Urinary bladder (tissue), 3 donors: ENCODE measurements at regions not wholly inside any gene's neighbourhood (a gene's known extent, or its start where the extent isn't known, plus 50 kb on each side); places are given as distances from the start of the nearest gene placed in this dataset.
"Not testable (repeated sequence)": the region's sequence is repeated elsewhere in the genome, so short reads cannot be mapped to it uniquely, and the experiment has no call there.

Experiments
- DNase-seq: peaks from one replicate; pipeline ENCODE4 v3.0.0-alpha.2; 2015; ENCODE audit errors: extremely low spot score
- H3K27ac ChIP-seq: one replicate; pipeline ENCODE4 v1.5.1; 2013; ENCODE audit warnings: low read depth, mild to moderate bottlenecking, moderate library complexity
- H3K36me3 ChIP-seq: one replicate; pipeline ENCODE4 v1.6.1; 2013; ENCODE audit warnings: mild to moderate bottlenecking, moderate library complexity; ENCODE audit not compliant: insufficient read depth
- H3K4me1 ChIP-seq: one replicate; pipeline ENCODE4 v1.6.1; 2013; ENCODE audit warnings: mild to moderate bottlenecking, moderate library complexity; ENCODE audit not compliant: insufficient read depth
- H3K4me3 ChIP-seq: one replicate; pipeline ENCODE4 v1.5.1; 2013; ENCODE audit warnings: low read depth, low read length
- WGBS: extraction: QIAGEN DNeasy Blood & Tissue Kit; methylation state at CpG from one replicate; pipeline ENCODE4 v1.1.7; 2013; 5-methylcytosine and 5-hydroxymethylcytosine counted together
- donor health status: healthy with polysubstance abuse.
- donor health status: healthy.

GRCh38 chr6:51283723-51284355 is 465.2 kb downstream of the TFAP2B start:
- 75% methylated on average over 6 of the region's 6 CpGs for WGBS
- H3K27ac ChIP-seq, result no peak overlapping the region

GRCh38 chr6:51285876-51286275 is 467.2 kb downstream of the TFAP2B start:
- no peaks in the 10 kb centered on the region for H3K4me1 ChIP-seq
- H3K36me3 ChIP-seq, result no peaks in the 10 kb centered on the region

More at GRCh38 chr6:51283723-51284355, 465.2 kb downstream of the TFAP2B start:
- H3K36me3 ChIP-seq, result no peaks in the 10 kb centered on the region
- no peak overlapping the region for H3K4me3 ChIP-seq
- DNase-seq, result no peak
- no peaks in the 10 kb centered on the region for H3K4me1 ChIP-seq

GRCh38 chr6:51289041-51289440 is 470.4 kb downstream of the TFAP2B start:
- Histone ChIP-seq H3K36me3 (no peaks in the 10 kb centered on the region), H3K27ac (no peak overlapping the region), H3K4me3 (no peak overlapping the region), H3K4me1 (no peaks in the 10 kb centered on the region)
- 86% methylated on average over 3 of the region's 3 CpGs for WGBS
- no peak for DNase-seq

More at GRCh38 chr6:51285876-51286275, 467.2 kb downstream of the TFAP2B start:
- DNase-seq, result no peak
- Histone ChIP-seq H3K27ac (no peak overlapping the region), H3K4me3 (no peak overlapping the region)

GRCh38 chr6:51292659-51293058 is 474.0 kb downstream of the TFAP2B start:
- Histone ChIP-seq H3K27ac (no peak overlapping the region), H3K4me1 (no peaks in the 10 kb centered on the region), H3K36me3 (no peaks in the 10 kb centered on the region), H3K4me3 (no peak overlapping the region)
- no peak for DNase-seq
- 67% methylated on average over 1 of the region's 1 CpG for WGBS

GRCh38 chr6:51299621-51300380 is 481.1 kb downstream of the TFAP2B start:
- Histone ChIP-seq H3K36me3 (no peaks in the 10 kb centered on the region), H3K4me1 (no peaks in the 10 kb centered on the region), H3K4me3 (no peak overlapping the region), H3K27ac (no peak overlapping the region)
- DNase-seq, result no peak
- 82% methylated on average over 3 of the region's 3 CpGs for WGBS

GRCh38 chr6:51300510-51300909 is 481.8 kb downstream of the TFAP2B start:
- no peak overlapping the region for H3K4me3 ChIP-seq
- DNase-seq, result no peak
- no peak overlapping the region for H3K27ac ChIP-seq
- no peaks in the 10 kb centered on the region for H3K4me1 ChIP-seq
- no peaks in the 10 kb centered on the region for H3K36me3 ChIP-seq

GRCh38 chr6:51301962-51302361 is 483.3 kb downstream of the TFAP2B start:
- WGBS, result 54% methylated on average over 3 of the region's 3 CpGs
- H3K4me3 ChIP-seq, result no peak overlapping the region
- DNase-seq, result no peak
- no peaks in the 10 kb centered on the region for H3K4me1 ChIP-seq
- H3K36me3 ChIP-seq, result no peaks in the 10 kb centered on the region
- H3K27ac ChIP-seq, result no peak overlapping the region

GRCh38 chr6:51302431-51302830 is 483.8 kb downstream of the TFAP2B start:
- no peak overlapping the region for H3K27ac ChIP-seq
- no peak overlapping the region for H3K4me3 ChIP-seq
- WGBS, result 97% methylated on average over 2 of the region's 2 CpGs
- H3K4me1 ChIP-seq, result no peaks in the 10 kb centered on the region
- no peaks in the 10 kb centered on the region for H3K36me3 ChIP-seq
- DNase-seq, result no peak

- H3K36me3 ChIP-seq, result no peaks in the 10 kb centered on the region
- WGBS, result 81% methylated on average over 2 of the region's 2 CpGs
These were observed 484.7 kb downstream of the TFAP2B start for GRCh38 chr6:51303338-51303737.

GRCh38 chr6:51314965-51315364 is 496.3 kb downstream of the TFAP2B start:
- 92% methylated on average over 2 of the region's 2 CpGs for WGBS
- no peak for DNase-seq
- Histone ChIP-seq H3K36me3 (no peaks in the 10 kb centered on the region), H3K4me3 (no peak overlapping the region), H3K27ac (no peak overlapping the region), H3K4me1 (no peaks in the 10 kb centered on the region)

More at GRCh38 chr6:51303338-51303737, 484.7 kb downstream of the TFAP2B start:
- H3K27ac ChIP-seq, result no peak overlapping the region
- no peak overlapping the region for H3K4me3 ChIP-seq
- no peaks in the 10 kb centered on the region for H3K4me1 ChIP-seq
- no peak for DNase-seq

- Histone ChIP-seq H3K27ac (no peak overlapping the region), H3K4me3 (no peak overlapping the region), H3K4me1 (no peaks in the 10 kb centered on the region), H3K36me3 (no peaks in the 10 kb centered on the region)
- WGBS, result 41% methylated on average over 5 of the region's 5 CpGs
- DNase-seq, result no peak
These were observed 500.0 kb downstream of the TFAP2B start for GRCh38 chr6:51318674-51319073.

- not testable (repeated sequence) for H3K36me3 ChIP-seq, H3K27ac ChIP-seq, DNase-seq, H3K4me1 ChIP-seq, H3K4me3 ChIP-seq
- 90% methylated on average over 3 of the region's 3 CpGs for WGBS
These were observed 502.8 kb downstream of the TFAP2B start for GRCh38 chr6:51321477-51321876.

- no peak overlapping the region for H3K27ac ChIP-seq
- H3K4me3 ChIP-seq, result no peak overlapping the region
- no peaks in the 10 kb centered on the region for H3K4me1 ChIP-seq
- H3K36me3 ChIP-seq, result no peaks in the 10 kb centered on the region
- no peak for DNase-seq
These were observed 503.8 kb downstream of the TFAP2B start for GRCh38 chr6:51322505-51322904.

GRCh38 chr6:51323056-51323455 is 504.4 kb downstream of the TFAP2B start:
- 27% methylated on average over 1 of the region's 1 CpG for WGBS
- Histone ChIP-seq H3K4me3 (no peak overlapping the region), H3K27ac (no peak overlapping the region), H3K4me1 (no peaks in the 10 kb centered on the region), H3K36me3 (no peaks in the 10 kb centered on the region)
- DNase-seq, result no peak
